HFFc6 (cell line): ENCODE measurements at regions not wholly inside any gene's neighbourhood (a gene's known extent, or its start where the extent isn't known, plus 50 kb on each side); places are given as distances from the start of the nearest gene placed in this dataset.

Experiments
- DNase-seq: peaks from one replicate; pipeline ENCODE4 v3.0.0-alpha.2; 2018
- H3K27ac Mint-ChIP-seq: 2 replicates; pipeline ENCODE4 v1.8.0; 2020; ENCODE audit warnings: mild to moderate bottlenecking, mixed read lengths
- H3K27me3 Mint-ChIP-seq: 2 replicates; pipeline ENCODE4 v1.8.0; 2021; ENCODE audit warnings: mild to moderate bottlenecking, moderate library complexity, mixed read lengths; ENCODE audit not compliant: insufficient read depth
- H3K36me3 Mint-ChIP-seq: 2 replicates; pipeline ENCODE4 v1.8.0; 2021; ENCODE audit warnings: low read depth, mixed read lengths
- H3K4me1 Mint-ChIP-seq: 2 replicates; pipeline ENCODE4 v1.8.0; 2020; ENCODE audit warnings: low read depth, mixed read lengths
- H3K4me3 Mint-ChIP-seq: 2 replicates; pipeline ENCODE4 v1.8.0; 2020; ENCODE audit warnings: mild to moderate bottlenecking, moderate library complexity, mixed read lengths
- H3K9me3 Mint-ChIP-seq: 2 replicates; pipeline ENCODE4 v1.8.0; 2020; ENCODE audit warnings: mild to moderate bottlenecking, mixed read lengths
- CTCF ChIP-seq: fragments of 200-600 bp; sonication (generic); IDR thresholded peaks from 2 replicates; pipeline ENCODE4 v1.5.0; 2021; ENCODE audit warnings: antibody characterized with exemption, mild to moderate bottlenecking

GRCh38 chr6:84330325-84330724, 102.9 kb upstream of the CEP162 start:
- no peak overlapping the region for H3K27ac Mint-ChIP-seq
- H3K27me3 Mint-ChIP-seq = no peaks in the 10 kb centered on the region
- H3K36me3 Mint-ChIP-seq = no peaks in the 10 kb centered on the region
- TF ChIP-seq CTCF = no peak
- H3K4me3 Mint-ChIP-seq = no peak overlapping the region
- no peaks in the 10 kb centered on the region for H3K4me1 Mint-ChIP-seq
- DNase-seq = no peak
- no peaks in the 10 kb centered on the region for H3K9me3 Mint-ChIP-seq

GRCh38 chr6:84329516-84329915, 102.1 kb upstream of the CEP162 start:
- H3K4me1 Mint-ChIP-seq = no peaks in the 10 kb centered on the region
- no peaks in the 10 kb centered on the region for H3K27me3 Mint-ChIP-seq
- no peak overlapping the region for H3K27ac Mint-ChIP-seq
- H3K9me3 Mint-ChIP-seq = no peaks in the 10 kb centered on the region
- no peak for TF ChIP-seq CTCF
- DNase-seq = no peak
- no peak overlapping the region for H3K4me3 Mint-ChIP-seq
- H3K36me3 Mint-ChIP-seq = no peaks in the 10 kb centered on the region

- H3K27me3 Mint-ChIP-seq = no peaks in the 10 kb centered on the region
- no peak overlapping the region for H3K27ac Mint-ChIP-seq
- H3K36me3 Mint-ChIP-seq = no peaks in the 10 kb centered on the region
- DNase-seq = no peak
- H3K4me3 Mint-ChIP-seq = no peak overlapping the region
- no peaks in the 10 kb centered on the region for H3K9me3 Mint-ChIP-seq
- no peak for TF ChIP-seq CTCF
- H3K4me1 Mint-ChIP-seq = no peaks in the 10 kb centered on the region
Measured at GRCh38 chr6:84329077-84329476, 101.6 kb upstream of the CEP162 start.

GRCh38 chr6:84317463-84317862, 90.0 kb upstream of the CEP162 start:
- Mint-ChIP-seq H3K9me3 (no peaks in the 10 kb centered on the region), H3K27me3 (no peaks in the 10 kb centered on the region; the same call in 1 of the 2 replicates), H3K36me3 (no peaks in the 10 kb centered on the region), H3K4me3 (no peak overlapping the region), H3K4me1 (no peaks in the 10 kb centered on the region), H3K27ac (no peak overlapping the region)
- no peak for DNase-seq
- no peak for TF ChIP-seq CTCF

- H3K4me1 Mint-ChIP-seq = no peaks in the 10 kb centered on the region
- H3K27ac Mint-ChIP-seq = no peak overlapping the region
- DNase-seq = no peak
- TF ChIP-seq CTCF = no peak
- H3K27me3 Mint-ChIP-seq = no peaks in the 10 kb centered on the region; the same call in 1 of the 2 replicates
- H3K9me3 Mint-ChIP-seq = no peaks in the 10 kb centered on the region
- H3K36me3 Mint-ChIP-seq = no peaks in the 10 kb centered on the region
- no peak overlapping the region for H3K4me3 Mint-ChIP-seq
Measured at GRCh38 chr6:84314377-84314898, 87.0 kb upstream of the CEP162 start.

- no peaks in the 10 kb centered on the region for H3K27me3 Mint-ChIP-seq
- no peak for DNase-seq
- no peaks in the 10 kb centered on the region for H3K4me1 Mint-ChIP-seq
Measured at GRCh38 chr6:84309336-84309735, 81.9 kb upstream of the CEP162 start.

More at GRCh38 chr6:84309336-84309735, 81.9 kb upstream of the CEP162 start:
- no peak overlapping the region for H3K27ac Mint-ChIP-seq
- H3K9me3 Mint-ChIP-seq = no peaks in the 10 kb centered on the region
- no peaks in the 10 kb centered on the region for H3K36me3 Mint-ChIP-seq
- H3K4me3 Mint-ChIP-seq = no peak overlapping the region
- no peak for TF ChIP-seq CTCF
